ENCODE measurements at regions not wholly inside any gene's neighbourhood (a gene's known extent, or its start where the extent isn't known, plus 50 kb on each side); places are given as distances from the start of the nearest gene placed in this dataset.

DNA sequence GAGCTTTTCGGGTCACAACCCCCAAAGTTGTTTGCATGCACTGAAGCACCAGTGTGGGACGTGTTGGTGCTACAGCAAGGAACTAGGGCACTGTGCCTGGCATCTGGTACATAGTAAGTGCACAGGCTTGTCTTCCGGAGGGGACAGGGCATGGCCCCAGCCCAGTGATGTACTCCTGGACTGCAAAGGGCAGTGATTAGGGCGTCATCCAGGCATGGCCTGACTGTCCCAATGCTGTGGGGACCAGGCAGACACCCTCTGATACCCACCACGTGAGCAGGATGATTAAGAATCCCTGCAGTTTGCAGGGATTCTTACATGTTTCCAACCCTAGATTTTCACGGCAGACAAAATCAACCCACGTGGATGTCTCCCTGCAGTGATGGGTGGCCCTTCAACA is 50.0 kb upstream of the RFPL3 start:
- no CpG with 5 or more reads among the region's 7 CpGs for WGBS (ENCODE audit: extremely low coverage, insufficient read length, low lambda C conversion rate)
- Mint-ChIP-seq H3K27ac (no peak overlapping the region; a peak in 1 of 7 replicates), H3K4me1 (peaks cover 2 to 8% of the 10 kb centered on the region in 2 experiments; a peak in 2 of 4 replicates), H3K27me3 (ENCODE audit: low read depth) (peaks cover 57% of the 10 kb centered on the region), H3K36me3 (ENCODE audit: insufficient read depth in 1 of 3, low read depth in 3 of 3) (no peaks in the 10 kb centered on the region), H3K9me3 (no peaks in the 10 kb centered on the region; a peak in 1 of 5 replicates), H3K4me3 (no peak overlapping the region)
- Histone ChIP-seq H4K5ac (ENCODE audit: insufficient read length, low read depth, low read length) (no peak overlapping the region), H3K56ac (ENCODE audit: insufficient read length, low read depth, low read length) (no peak overlapping the region), H3K23ac (ENCODE audit: insufficient read length, low read depth, low read length) (no peak overlapping the region), H4K20me1 (ENCODE audit: control insufficient read depth, insufficient read depth, insufficient read length) (no peaks in the 10 kb centered on the region), H2BK12ac (ENCODE audit: insufficient read length, low read depth, low read length) (no peak overlapping the region), H2AFZ (ENCODE audit: low read length) (no peak overlapping the region), H3K9me3 (ENCODE audit: control insufficient read depth, low read depth, low read length) (no peaks in the 10 kb centered on the region), H3K79me1 (ENCODE audit: insufficient read depth, low read depth, low read length, poor library complexity, severe bottlenecking) (no peaks in the 10 kb centered on the region), H3K79me2 (ENCODE audit: insufficient read depth, low read length) (no peaks in the 10 kb centered on the region), H2BK15ac (ENCODE audit: low read depth, low read length) (no peak overlapping the region), H4K91ac (ENCODE audit: insufficient read length, low read depth, low read length) (no peak overlapping the region), H2BK20ac (ENCODE audit: low read depth, low read length, poor library complexity, severe bottlenecking) (no peak overlapping the region), H3K27me3 (ENCODE audit: insufficient read depth, low read length) (no peaks in the 10 kb centered on the region), H3K23me2 (ENCODE audit: insufficient read length, low read depth, low read length, poor library complexity, severe bottlenecking) (no peaks in the 10 kb centered on the region), H3K4me2 (ENCODE audit: insufficient read depth, insufficient read length, low read length) (no peak overlapping the region), H3K9ac (ENCODE audit: extremely low read depth, insufficient read length, low read length) (no peak overlapping the region), H3K27ac (ENCODE audit: insufficient read length, low read depth, low read length) (no peak overlapping the region), H3K14ac (ENCODE audit: insufficient read depth, low read length) (no peak overlapping the region), H3K4ac (ENCODE audit: low read depth, low read length) (no peak overlapping the region), H3T11ph (ENCODE audit: low read length) (no peak overlapping the region), H2BK5ac (ENCODE audit: insufficient read length, low read length) (no peak overlapping the region), H2BK120ac (ENCODE audit: low read depth, low read length, poor library complexity, severe bottlenecking) (no peak overlapping the region), H3K18ac (ENCODE audit: insufficient read length, low read depth, low read length) (no peak overlapping the region), H4K8ac (replicated peaks; ENCODE audit: insufficient read length, low read depth, low read length) (no peak overlapping the region), H2AK5ac (ENCODE audit: insufficient read length, low read length) (no peak overlapping the region), H3K4me1 (ENCODE audit: insufficient read depth, low read length) (no peaks in the 10 kb centered on the region)
- no peak for DNase-seq
- TF ChIP-seq, protein P1, sequence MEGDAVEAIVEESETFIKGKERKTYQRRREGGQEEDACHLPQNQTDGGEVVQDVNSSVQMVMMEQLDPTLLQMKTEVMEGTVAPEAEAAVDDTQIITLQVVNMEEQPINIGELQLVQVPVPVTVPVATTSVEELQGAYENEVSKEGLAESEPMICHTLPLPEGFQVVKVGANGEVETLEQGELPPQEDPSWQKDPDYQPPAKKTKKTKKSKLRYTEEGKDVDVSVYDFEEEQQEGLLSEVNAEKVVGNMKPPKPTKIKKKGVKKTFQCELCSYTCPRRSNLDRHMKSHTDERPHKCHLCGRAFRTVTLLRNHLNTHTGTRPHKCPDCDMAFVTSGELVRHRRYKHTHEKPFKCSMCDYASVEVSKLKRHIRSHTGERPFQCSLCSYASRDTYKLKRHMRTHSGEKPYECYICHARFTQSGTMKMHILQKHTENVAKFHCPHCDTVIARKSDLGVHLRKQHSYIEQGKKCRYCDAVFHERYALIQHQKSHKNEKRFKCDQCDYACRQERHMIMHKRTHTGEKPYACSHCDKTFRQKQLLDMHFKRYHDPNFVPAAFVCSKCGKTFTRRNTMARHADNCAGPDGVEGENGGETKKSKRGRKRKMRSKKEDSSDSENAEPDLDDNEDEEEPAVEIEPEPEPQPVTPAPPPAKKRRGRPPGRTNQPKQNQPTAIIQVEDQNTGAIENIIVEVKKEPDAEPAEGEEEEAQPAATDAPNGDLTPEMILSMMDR (conservative IDR thresholded peaks at IDR 0.05): no peak

All from H9 (cell line).